ENCODE measurements at regions not wholly inside any gene's neighbourhood (a gene's known extent, or its start where the extent isn't known, plus 50 kb on each side); places are given as distances from the start of the nearest gene placed in this dataset.

GRCh38 chr12:67928621-67929383, 60.4 kb upstream of the IFNG-AS1 start:
- TF ChIP-seq TAF1 (IDR thresholded peaks at IDR 0.05; ENCODE audit: borderline replicate concordance, insufficient read depth, low read length) (no peak), SIN3A (IDR thresholded peaks at IDR 0.05; ENCODE audit: borderline replicate concordance, insufficient read depth, low read length) (no peak), FOXP2 (optimal IDR thresholded peaks at IDR 0.05; ENCODE audit: borderline replicate concordance, extremely low read depth, extremely low read length, insufficient read depth) (no peak), REST (IDR thresholded peaks at IDR 0.05; ENCODE audit: insufficient read depth in 1 of 2, low read depth in 2 of 2, low read length in 2 of 2) (no peak), POLR2AphosphoS5 (IDR thresholded peaks at IDR 0.05; ENCODE audit: low read depth, low read length) (no peak)

DNA sequence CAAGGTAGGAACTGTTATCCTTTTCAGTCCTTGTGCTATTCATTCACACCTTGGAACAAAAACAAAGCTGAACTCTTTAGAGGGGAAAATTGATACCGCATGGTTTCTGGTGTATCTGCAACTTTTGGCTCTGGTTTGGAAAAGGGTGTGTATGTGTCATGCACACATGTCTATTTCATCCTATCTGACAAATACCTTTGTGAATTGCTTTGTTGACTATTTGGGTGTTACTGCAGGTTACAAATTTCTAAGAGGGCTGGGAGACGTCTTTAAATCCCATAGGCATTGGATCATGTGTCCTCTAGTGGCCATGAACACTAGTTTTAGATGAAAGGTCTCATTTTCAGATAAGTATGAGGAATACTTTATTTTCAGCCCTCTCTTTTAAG, 59.9 kb upstream of the IFNG-AS1 start:
- TF ChIP-seq TAF1 (IDR thresholded peaks at IDR 0.05; ENCODE audit: borderline replicate concordance, insufficient read depth, low read length) (no peak), FOXP2 (optimal IDR thresholded peaks at IDR 0.05; ENCODE audit: borderline replicate concordance, extremely low read depth, extremely low read length, insufficient read depth) (no peak), REST (IDR thresholded peaks at IDR 0.05; ENCODE audit: insufficient read depth in 1 of 2, low read depth in 2 of 2, low read length in 2 of 2) (no peak), SIN3A (IDR thresholded peaks at IDR 0.05; ENCODE audit: borderline replicate concordance, insufficient read depth, low read length) (no peak), POLR2AphosphoS5 (IDR thresholded peaks at IDR 0.05; ENCODE audit: low read depth, low read length) (no peak)

DNA sequence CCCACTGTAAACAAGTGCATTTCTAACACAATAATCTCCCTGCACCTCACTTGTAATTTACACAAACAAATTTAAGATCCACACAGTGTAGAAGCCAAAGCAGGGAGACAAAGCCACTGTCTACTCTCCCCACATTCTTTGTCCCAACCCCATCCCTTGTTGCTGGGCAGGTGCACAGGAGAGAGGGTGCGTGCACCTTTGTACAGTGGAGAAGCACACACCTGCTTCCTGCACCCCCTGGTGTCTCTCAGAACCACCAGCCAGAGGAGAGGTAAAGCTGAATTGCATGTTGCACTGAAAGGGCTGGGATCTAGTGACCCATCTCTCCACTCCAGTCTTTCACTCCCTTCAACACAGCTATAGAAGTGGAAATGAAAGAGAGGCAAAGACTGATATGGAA, 51.4 kb upstream of the IFNG-AS1 start:
- TF ChIP-seq REST (IDR thresholded peaks at IDR 0.05; ENCODE audit: insufficient read depth in 1 of 2, low read depth in 2 of 2, low read length in 2 of 2) (no peak), POLR2AphosphoS5 (IDR thresholded peaks at IDR 0.05; ENCODE audit: low read depth, low read length) (no peak), FOXP2 (optimal IDR thresholded peaks at IDR 0.05; ENCODE audit: borderline replicate concordance, extremely low read depth, extremely low read length, insufficient read depth) (no peak), TAF1 (IDR thresholded peaks at IDR 0.05; ENCODE audit: borderline replicate concordance, insufficient read depth, low read length) (no peak), SIN3A (IDR thresholded peaks at IDR 0.05; ENCODE audit: borderline replicate concordance, insufficient read depth, low read length) (no peak)
